OCI-LY3 (cell line): ENCODE measurements at regions not wholly inside any gene's neighbourhood (a gene's known extent, or its start where the extent isn't known, plus 50 kb on each side); places are given as distances from the start of the nearest gene placed in this dataset.

Experiments
- CTCF ChIP-seq: fragments of 200-600, 300-600 bp; sonication (generic); IDR thresholded peaks from 2 replicates; pipeline ENCODE4 v1.5.1; 2014; ENCODE audit warnings: antibody characterized with exemption, low read length, low read depth
- EZH2phosphoT487 ChIP-seq: fragments of 200-600 bp; shearing (Covaris generic); IDR thresholded peaks from 2 replicates; pipeline ENCODE4 v1.6.1; 2018; ENCODE audit warnings: antibody characterized with exemption, mixed run types, low read depth

DNA sequence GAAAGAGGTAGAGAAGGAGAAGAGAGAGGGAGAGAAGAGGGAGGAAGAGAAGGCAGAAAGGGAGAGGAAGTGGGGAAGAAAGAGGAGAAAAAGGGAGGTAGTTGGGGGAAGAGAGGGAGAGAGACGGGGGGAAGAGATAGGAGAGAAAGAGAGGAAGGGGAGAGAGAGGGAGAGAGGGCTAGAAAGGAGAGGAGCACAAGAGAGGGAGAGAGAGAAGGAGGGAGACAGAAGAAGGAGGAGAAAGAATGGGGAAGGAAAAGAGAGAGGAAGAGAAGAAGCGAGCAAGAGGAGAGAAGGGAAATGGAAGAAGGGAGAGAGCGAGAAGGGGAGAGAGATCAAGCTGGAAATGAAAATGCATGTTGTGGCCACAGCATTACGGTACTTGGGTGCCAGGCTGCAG, 1368.4 kb upstream of the TMEM132C start:
- TF ChIP-seq CTCF (no peak), EZH2phosphoT487 (no peak)
